Endothelial cell of umbilical vein (primary cell): ENCODE measurements at regions not wholly inside any gene's neighbourhood (a gene's known extent, or its start where the extent isn't known, plus 50 kb on each side); places are given as distances from the start of the nearest gene placed in this dataset.

Experiments used
- BruUV-seq: library from RNA; stranded (reverse); fragments of 400-500 nt; replicated peaks from 2 replicates; lab custom pipeline; 2021; lab: Mats Ljungman, UMichigan
- CTCF ChIA-PET: fragments of 300-600, 350-600 bp; sonication (Branson Sonifier 250); formaldehyde crosslinking; loops from one replicate; lab custom pipeline; 2021; ENCODE audit warnings: antibody characterized with exemption, inconsistent platforms; lab: Charles Lee
- POLR2A ChIA-PET: fragments of 300-600, 350-600 bp; sonication (Branson Sonifier 250); formaldehyde crosslinking; loops from one replicate; lab custom pipeline; 2021; ENCODE audit warnings: antibody characterized with exemption, inconsistent platforms; lab: Charles Lee
- DNase-seq: peaks from one replicate; pipeline ENCODE4 v3.0.0-alpha.2; 2011; ENCODE audit warnings: low read depth, low spot score
- FAIRE-seq: peaks from 2 replicates; lab custom pipeline; 2011; peaks lifted over from hg19 to GRCh38; lab: Jason Lieb, UNC
- H2AFZ ChIP-seq: 2 replicates; pipeline ENCODE4 v1.6.0; 2012; ENCODE audit warnings: low read depth, low read length, control low read depth, inconsistent platforms
- H3K27ac ChIP-seq: 2 replicates; pipeline ENCODE4 v1.5.1; 2011; ENCODE audit warnings: low read depth, mild to moderate bottlenecking, control low read depth, low read length, moderate library complexity; ENCODE audit not compliant: insufficient read depth
- H3K27me3 ChIP-seq, 2 experiments: 2 replicates each; pipeline versions ENCODE4 v1.6.0 to v1.6.1; 2011; ENCODE audit warnings: low read length in 2 of 2, mixed read lengths in 1 of 2; ENCODE audit not compliant: control insufficient read depth in 2 of 2, insufficient read depth in 2 of 2
- H3K36me3 ChIP-seq, 2 experiments: 2 replicates in 1 of 2; 3 replicates in 1 of 2; pipeline ENCODE4 v1.5.1; 2011; ENCODE audit warnings: low read length in 2 of 2, mild to moderate bottlenecking in 1 of 2, moderate library complexity in 1 of 2; ENCODE audit not compliant: control insufficient read depth in 2 of 2, insufficient read depth in 2 of 2; ENCODE audit errors: extremely low read depth in 1 of 2
- H3K4me1 ChIP-seq: 3 replicates; pipeline ENCODE4 v1.5.1; 2011; ENCODE audit warnings: mild to moderate bottlenecking, low read length; ENCODE audit not compliant: control insufficient read depth, insufficient read depth; ENCODE audit errors: extremely low read depth
- H3K4me2 ChIP-seq: 2 replicates; pipeline ENCODE4 v1.6.1; 2011; ENCODE audit warnings: low read length, control low read depth, mixed read lengths; ENCODE audit not compliant: insufficient read depth
- H3K4me3 ChIP-seq, 3 experiments: fragments of 200-600 bp in 1 of 3; sonication (generic), shearing (Covaris generic) in 1 of 3; replicated peaks in 1 of 3; 2 replicates each; pipeline ENCODE4 v1.5.1; 2011 to 2016; ENCODE audit warnings: control low read depth in 3 of 3, low read length in 3 of 3, mild to moderate bottlenecking in 2 of 3, inconsistent platforms in 1 of 3, low read depth in 1 of 3, moderate library complexity in 1 of 3; ENCODE audit not compliant: insufficient read depth in 1 of 3
- H3K79me2 ChIP-seq: 2 replicates; pipeline ENCODE4 v1.6.0; 2012; ENCODE audit warnings: low read length, inconsistent platforms; ENCODE audit not compliant: control insufficient read depth, insufficient read depth
- H3K9ac ChIP-seq: replicated peaks from 2 replicates; pipeline ENCODE3; 2011; ENCODE audit warnings: low read length, control low read depth; ENCODE audit not compliant: insufficient read depth; ENCODE audit errors: extremely low read depth
- H3K9me1 ChIP-seq: replicated peaks from 3 replicates; pipeline ENCODE4 v1.6.0; 2011; ENCODE audit warnings: mild to moderate bottlenecking, low read length; ENCODE audit not compliant: control insufficient read depth, insufficient read depth; ENCODE audit errors: extremely low read depth
- H3K9me3 ChIP-seq: replicated peaks from 2 replicates; pipeline ENCODE4 v1.5.1; 2012; ENCODE audit warnings: low read length, inconsistent platforms; ENCODE audit not compliant: control insufficient read depth, insufficient read depth
- H4K20me1 ChIP-seq: replicated peaks from 2 replicates; pipeline ENCODE3; 2011; ENCODE audit warnings: mild to moderate bottlenecking, low read length; ENCODE audit not compliant: control insufficient read depth, insufficient read depth; ENCODE audit errors: extremely low read depth
- EZH2 ChIP-seq: IDR thresholded peaks from 2 replicates; pipeline ENCODE4 v1.6.1; 2012; ENCODE audit warnings: borderline replicate concordance, low read depth, mild to moderate bottlenecking, moderate library complexity, low read length, inconsistent platforms; ENCODE audit not compliant: severe bottlenecking
- FOS ChIP-seq: IDR thresholded peaks from 2 replicates; pipeline ENCODE4 v1.6.1; 2011; ENCODE audit warnings: mild to moderate bottlenecking, low read length, moderate library complexity, borderline replicate concordance; ENCODE audit not compliant: insufficient read depth
- GATA2 ChIP-seq: IDR thresholded peaks from 2 replicates; pipeline ENCODE4 v1.7.0; 2011; ENCODE audit warnings: low read depth, mild to moderate bottlenecking, moderate library complexity, mixed read lengths, low read length; ENCODE audit not compliant: insufficient read length, insufficient read depth
- JUN ChIP-seq: IDR thresholded peaks from 2 replicates; pipeline ENCODE4 v1.6.1; 2011; ENCODE audit warnings: borderline replicate concordance, low read depth; ENCODE audit not compliant: insufficient read length, insufficient read depth
- MAX ChIP-seq: IDR thresholded peaks from 2 replicates; pipeline ENCODE4 v1.6.1; 2011; ENCODE audit not compliant: insufficient read depth, insufficient read length
- MYC ChIP-seq: IDR thresholded peaks from one replicate; pipeline ENCODE4 v1.6.1; 2011; ENCODE audit warnings: mild to moderate bottlenecking, low read depth, low read length
- POLR2A ChIP-seq: IDR thresholded peaks from 2 replicates; pipeline ENCODE4 v1.6.1; 2012; ENCODE audit warnings: low read depth, mild to moderate bottlenecking, control low read depth, low read length
- POLR2AphosphoS5 ChIP-seq: IDR thresholded peaks from 2 replicates; pipeline ENCODE4 v1.6.1; 2012; ENCODE audit warnings: low read depth, mild to moderate bottlenecking, control low read depth, low read length, moderate library complexity; ENCODE audit not compliant: insufficient read depth
- dilution Hi-C: fragments of 300-500 bp; cut with MboI; formaldehyde crosslinking; loops from one replicate; pipeline ENCODE4 v1.15.0; 2019; ENCODE audit warnings: low sequenced_read_pairs; ENCODE audit not compliant: extremely low pct_ligation_motif_present
- intact Hi-C: fragments of 100-400 bp; cut with micrococcal nuclease; formaldehyde crosslinking; loops from one replicate; pipeline ENCODE4 v1.10.0; 2022
- TF ChIP-seq, protein P1 (sequence below), 2 donors: IDR thresholded peaks; 1 replicate in 1 of 2; 2 replicates in 1 of 2; pipeline ENCODE4 v1.5.1; 2011; ENCODE audit warnings: low read length in 2 of 2, mild to moderate bottlenecking in 2 of 2, moderate library complexity in 2 of 2, control low read depth in 1 of 2, inconsistent platforms in 1 of 2, low read depth in 1 of 2; ENCODE audit not compliant: insufficient read depth in 1 of 2; ENCODE audit errors: extremely low read depth in 1 of 2

GRCh38 chr18:60599995-60600394, 227.4 kb upstream of the MC4R start:
- Histone ChIP-seq H3K4me1 (no peaks in the 10 kb centered on the region), H3K9me3 (no peaks in the 10 kb centered on the region), H3K36me3 (no peaks in the 10 kb centered on the region), H3K27ac (no peak overlapping the region), H2AFZ (no peak overlapping the region), H3K4me2 (no peak overlapping the region), H3K4me3 (no peak overlapping the region), H3K9ac (no peak overlapping the region), H3K9me1 (no peaks in the 10 kb centered on the region), H4K20me1 (no peaks in the 10 kb centered on the region), H3K79me2 (no peaks in the 10 kb centered on the region), H3K27me3 (no peaks in the 10 kb centered on the region)
- ChIA-PET CTCF (no interaction called here), POLR2A (no interaction called here)
- TF ChIP-seq EZH2 (no peak), GATA2 (no peak), MYC (no peak)
- TF ChIP-seq, protein P1, sequence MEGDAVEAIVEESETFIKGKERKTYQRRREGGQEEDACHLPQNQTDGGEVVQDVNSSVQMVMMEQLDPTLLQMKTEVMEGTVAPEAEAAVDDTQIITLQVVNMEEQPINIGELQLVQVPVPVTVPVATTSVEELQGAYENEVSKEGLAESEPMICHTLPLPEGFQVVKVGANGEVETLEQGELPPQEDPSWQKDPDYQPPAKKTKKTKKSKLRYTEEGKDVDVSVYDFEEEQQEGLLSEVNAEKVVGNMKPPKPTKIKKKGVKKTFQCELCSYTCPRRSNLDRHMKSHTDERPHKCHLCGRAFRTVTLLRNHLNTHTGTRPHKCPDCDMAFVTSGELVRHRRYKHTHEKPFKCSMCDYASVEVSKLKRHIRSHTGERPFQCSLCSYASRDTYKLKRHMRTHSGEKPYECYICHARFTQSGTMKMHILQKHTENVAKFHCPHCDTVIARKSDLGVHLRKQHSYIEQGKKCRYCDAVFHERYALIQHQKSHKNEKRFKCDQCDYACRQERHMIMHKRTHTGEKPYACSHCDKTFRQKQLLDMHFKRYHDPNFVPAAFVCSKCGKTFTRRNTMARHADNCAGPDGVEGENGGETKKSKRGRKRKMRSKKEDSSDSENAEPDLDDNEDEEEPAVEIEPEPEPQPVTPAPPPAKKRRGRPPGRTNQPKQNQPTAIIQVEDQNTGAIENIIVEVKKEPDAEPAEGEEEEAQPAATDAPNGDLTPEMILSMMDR (IDR thresholded peaks at IDR 0.05; ENCODE audit: extremely low read depth in 1 of 2, insufficient read depth in 1 of 2, low read depth in 1 of 2, low read length in 2 of 2) = no peak
- no peak for FAIRE-seq
- BruUV-seq = no TSS peak
- intact Hi-C loops = no loop called here
- DNase-seq = no peak
- dilution Hi-C loops = no loop called here

DNA sequence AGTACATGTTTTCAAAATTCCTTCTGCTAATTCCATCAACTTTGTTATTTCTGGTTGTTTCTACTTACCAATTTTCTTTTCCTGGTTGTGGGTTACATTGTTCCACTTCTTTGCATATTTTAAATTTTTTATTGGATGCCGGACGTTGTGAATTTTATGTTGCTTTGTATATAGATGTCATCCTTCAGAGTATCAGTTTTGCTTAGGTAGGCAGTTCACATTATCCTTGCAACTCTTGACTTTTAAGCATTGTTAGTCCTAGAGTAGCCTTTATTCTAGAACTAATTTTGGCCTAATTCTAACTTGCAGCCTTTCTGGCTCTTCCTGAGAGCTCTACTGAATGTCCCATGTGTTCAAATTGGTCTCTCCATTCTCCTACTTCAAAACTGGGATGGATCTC, 228.7 kb upstream of the MC4R start:
- POLR2A ChIA-PET = no interaction called here
- Histone ChIP-seq H3K27me3 (no peaks in the 10 kb centered on the region), H3K4me1 (no peaks in the 10 kb centered on the region), H4K20me1 (no peaks in the 10 kb centered on the region), H2AFZ (no peak overlapping the region), H3K79me2 (no peaks in the 10 kb centered on the region), H3K4me2 (no peak overlapping the region), H3K9ac (no peak overlapping the region), H3K9me1 (no peaks in the 10 kb centered on the region), H3K36me3 (no peaks in the 10 kb centered on the region), H3K4me3 (no peak overlapping the region), H3K9me3 (no peaks in the 10 kb centered on the region), H3K27ac (no peak overlapping the region)
- BruUV-seq = no TSS peak
- no peak for DNase-seq
- dilution Hi-C loops = no loop called here
- TF ChIP-seq MAX (no peak), EZH2 (no peak), POLR2AphosphoS5 (no peak), GATA2 (no peak), MYC (no peak), POLR2A (no peak), JUN (no peak), FOS (no peak)
- TF ChIP-seq, protein P1 (IDR thresholded peaks at IDR 0.05; ENCODE audit: extremely low read depth in 1 of 2, insufficient read depth in 1 of 2, low read depth in 1 of 2, low read length in 2 of 2) = no peak
- no peak for FAIRE-seq
- CTCF ChIA-PET = no interaction called here
- intact Hi-C loops = no loop called here
